ENCODE measurements at regions not wholly inside any gene's neighbourhood (a gene's known extent, or its start where the extent isn't known, plus 50 kb on each side); places are given as distances from the start of the nearest gene placed in this dataset.

- TF ChIP-seq CTCF (IDR thresholded peaks at IDR 0.05; ENCODE audit: unreplicated experiment): no peak
- H3K27ac Mint-ChIP-seq: no peak overlapping the region
- DNase-seq (ENCODE audit: low spot score in 2 of 2, unreplicated experiment in 2 of 2): no peak
- H3K4me1 Mint-ChIP-seq: peaks cover 19% of the 10 kb centered on the region
- H3K4me3 Mint-ChIP-seq: no peak overlapping the region
- peaks cover 47% of the 10 kb centered on the region for H3K27me3 Mint-ChIP-seq (ENCODE audit: low read depth)
- no peaks in the 10 kb centered on the region for H3K36me3 Mint-ChIP-seq
- no peaks in the 10 kb centered on the region for H3K9me3 Mint-ChIP-seq
Measured at GRCh38 chr11:116409238-116409637, 363.5 kb downstream of the BUD13 start.

- Mint-ChIP-seq H3K4me1 (no peaks in the 10 kb centered on the region), H3K27me3 (ENCODE audit: low read depth) (peaks cover 63% of the 10 kb centered on the region), H3K27ac (no peak overlapping the region), H3K36me3 (no peaks in the 10 kb centered on the region), H3K9me3 (no peaks in the 10 kb centered on the region), H3K4me3 (no peak overlapping the region)
- no peak for TF ChIP-seq CTCF (IDR thresholded peaks at IDR 0.05; ENCODE audit: unreplicated experiment)
- no peak for DNase-seq (ENCODE audit: low spot score in 2 of 2, unreplicated experiment in 2 of 2)
Measured at GRCh38 chr11:116406042-116406441, 366.7 kb downstream of the BUD13 start.

GRCh38 chr11:116404462-116404798 is 368.4 kb downstream of the BUD13 start:
- Mint-ChIP-seq H3K27ac (no peak overlapping the region), H3K27me3 (ENCODE audit: low read depth) (peaks cover 65% of the 10 kb centered on the region), H3K9me3 (no peaks in the 10 kb centered on the region), H3K4me1 (no peaks in the 10 kb centered on the region), H3K36me3 (no peaks in the 10 kb centered on the region), H3K4me3 (no peak overlapping the region)
- no peak for DNase-seq (ENCODE audit: low spot score in 2 of 2, unreplicated experiment in 2 of 2)
- TF ChIP-seq CTCF (IDR thresholded peaks at IDR 0.05; ENCODE audit: unreplicated experiment): no peak

GRCh38 chr11:116403794-116404461 is 368.9 kb downstream of the BUD13 start:
- no peaks in the 10 kb centered on the region for H3K36me3 Mint-ChIP-seq
- no peaks in the 10 kb centered on the region for H3K9me3 Mint-ChIP-seq
- no peak overlapping the region for H3K4me3 Mint-ChIP-seq
- H3K27ac Mint-ChIP-seq: no peak overlapping the region
- TF ChIP-seq CTCF (IDR thresholded peaks at IDR 0.05; ENCODE audit: unreplicated experiment): no peak
- H3K4me1 Mint-ChIP-seq: no peaks in the 10 kb centered on the region
- no peak for DNase-seq (ENCODE audit: low spot score in 2 of 2, unreplicated experiment in 2 of 2)
- H3K27me3 Mint-ChIP-seq (ENCODE audit: low read depth): peaks cover 61% of the 10 kb centered on the region

- H3K27ac Mint-ChIP-seq: no peak overlapping the region
- H3K27me3 Mint-ChIP-seq (ENCODE audit: low read depth): peaks cover 37% of the 10 kb centered on the region
- no peaks in the 10 kb centered on the region for H3K36me3 Mint-ChIP-seq
- no peak for DNase-seq (ENCODE audit: low spot score in 2 of 2, unreplicated experiment in 2 of 2)
- no peaks in the 10 kb centered on the region for H3K9me3 Mint-ChIP-seq
- no peak overlapping the region for H3K4me3 Mint-ChIP-seq
- H3K4me1 Mint-ChIP-seq: no peaks in the 10 kb centered on the region
- TF ChIP-seq CTCF (IDR thresholded peaks at IDR 0.05; ENCODE audit: unreplicated experiment): no peak
Measured at GRCh38 chr11:116400081-116400480, 372.7 kb downstream of the BUD13 start.

GRCh38 chr11:116397602-116398084 is 375.1 kb downstream of the BUD13 start:
- Mint-ChIP-seq H3K9me3 (peaks cover 3% of the 10 kb centered on the region), H3K4me3 (no peak overlapping the region), H3K4me1 (no peaks in the 10 kb centered on the region), H3K36me3 (no peaks in the 10 kb centered on the region), H3K27ac (no peak overlapping the region), H3K27me3 (ENCODE audit: low read depth) (peaks cover 22% of the 10 kb centered on the region)
- no peak for TF ChIP-seq CTCF (IDR thresholded peaks at IDR 0.05; ENCODE audit: unreplicated experiment)
- DNase-seq (ENCODE audit: low spot score in 2 of 2, unreplicated experiment in 2 of 2): no peak

All from mesothelial cell of epicardium (in vitro differentiated cells).